ENCODE measurements at regions not wholly inside any gene's neighbourhood (a gene's known extent, or its start where the extent isn't known, plus 50 kb on each side); places are given as distances from the start of the nearest gene placed in this dataset.

GRCh38 chr19:22528956-22529355, 105.2 kb upstream of the ZNF492 start:
- Histone ChIP-seq H3K36me3 (no peaks in the 10 kb centered on the region), H3K27ac (peak overlapping the region in 2 of 12 donors; percentile 18 to 48), H3K4me3 (peak overlapping the region in 2 of 12 donors; percentile 7 to 15), H3K9me3 (peaks cover 0 to 7% (median 0%) of the 10 kb centered on the region in 12 donors), H3K27me3 (peaks cover 0 to 30% (median 6%) of the 10 kb centered on the region in 9 donors), H3K4me1 (peaks cover 0 to 10% (median 0%) of the 10 kb centered on the region in 12 donors)
- ATAC-seq (no peak), DNase-seq (no peak)
- WGBS, 4 donors, result 36 to 51% (median 40%) methylated on average over 8 of the region's 8 CpGs
- TF ChIP-seq CTCF (IDR thresholded peaks at IDR 0.05) (no peak), POLR2A (IDR thresholded peaks at IDR 0.05) (no peak)
- intact Hi-C loops (cut with DNase I), result no loop called here

- Histone ChIP-seq H3K4me3 (peak overlapping the region in 4 of 12 donors; percentile 5 to 35 (median 25)), H3K27ac (peak overlapping the region in 2 of 12 donors; percentile 48 to 60), H3K4me1 (peaks cover 0 to 5% (median 0%) of the 10 kb centered on the region in 12 donors), H3K9me3 (peaks cover 0 to 4% (median 0%) of the 10 kb centered on the region in 12 donors), H3K36me3 (no peaks in the 10 kb centered on the region), H3K27me3 (peaks cover 0 to 30% (median 4%) of the 10 kb centered on the region in 9 donors)
- TF ChIP-seq CTCF (IDR thresholded peaks at IDR 0.05) (no peak), POLR2A (IDR thresholded peaks at IDR 0.05) (no peak)
- ATAC-seq (no peak), DNase-seq (no peak)
- 30 to 52% (median 37%) methylated on average over 12 of the region's 12 CpGs for WGBS, 4 donors
- intact Hi-C loops (cut with DNase I), result no loop called here
These were observed 105.4 kb upstream of the ZNF98 start for GRCh38 chr19:22527554-22527953.

GRCh38 chr19:22526661-22527272, 104.6 kb upstream of the ZNF98 start:
- intact Hi-C loops (cut with DNase I), result no loop called here
- ATAC-seq, result peak in 1 of 4 donors; percentile 42
- peak overlapping the region in 5 of 12 donors; percentile 5 to 35 (median 21) for H3K4me3 ChIP-seq
- peak overlapping the region in 4 of 12 donors; percentile 9 to 60 (median 38) for H3K27ac ChIP-seq
- peaks cover 0 to 23% (median 0%) of the 10 kb centered on the region in 9 donors for H3K27me3 ChIP-seq
- H3K4me1 ChIP-seq, result peaks cover 0 to 3% (median 0%) of the 10 kb centered on the region in 12 donors
- TF ChIP-seq CTCF (IDR thresholded peaks at IDR 0.05) (no peak), POLR2A (IDR thresholded peaks at IDR 0.05) (no peak)
- no peak for DNase-seq
- WGBS, 4 donors, result 15 to 40% (median 28%) methylated on average over 11 of the region's 11 CpGs
- H3K36me3 ChIP-seq, result no peaks in the 10 kb centered on the region
- peaks cover 0 to 4% (median 0%) of the 10 kb centered on the region in 12 donors for H3K9me3 ChIP-seq

- Histone ChIP-seq H3K4me3 (no peak overlapping the region), H3K4me1 (peaks cover 0 to 3% (median 0%) of the 10 kb centered on the region in 12 donors), H3K27me3 (peaks cover 0 to 12% (median 0%) of the 10 kb centered on the region in 9 donors), H3K36me3 (no peaks in the 10 kb centered on the region), H3K27ac (no peak overlapping the region), H3K9me3 (peaks cover 0 to 5% (median 0%) of the 10 kb centered on the region in 12 donors)
- intact Hi-C loops (cut with DNase I), result no loop called here
- TF ChIP-seq POLR2A (IDR thresholded peaks at IDR 0.05) (no peak), CTCF (IDR thresholded peaks at IDR 0.05) (no peak)
- 78 to 92% (median 86%) methylated on average over 4 of the region's 4 CpGs for WGBS, 4 donors
- ATAC-seq (no peak), DNase-seq (no peak)
These were observed 101.8 kb upstream of the ZNF98 start for GRCh38 chr19:22523940-22524339.

All from heart left ventricle (tissue), 16 donors.